GM12878 (cell line): ENCODE measurements at regions not wholly inside any gene's neighbourhood (a gene's known extent, or its start where the extent isn't known, plus 50 kb on each side); places are given as distances from the start of the nearest gene placed in this dataset.

Experiments used
- ATAC-seq: fragments of 200-7000 bp; cut with Tn5 transposase; 3 replicates; pipeline ENCODE4 v1.9.1; 2020; ENCODE audit warnings: mild to moderate bottlenecking, moderate library complexity
- BruUV-seq: library from RNA; stranded (reverse); fragments of 400-500 nt; replicated peaks from 2 replicates; lab custom pipeline; 2021; lab: Mats Ljungman, UMichigan
- CTCF ChIA-PET: fragments of 300-600 bp; sonication (Branson Sonifier 250); formaldehyde crosslinking; extraction: SDS; loops from one replicate; lab custom pipeline; 2021; ENCODE audit warnings: inconsistent platforms; lab: Yijun Ruan, JAX
- POLR2A ChIA-PET: fragments of 350-600 bp; formaldehyde crosslinking; extraction: SDS; loops from one replicate; lab custom pipeline; 2021; ENCODE audit warnings: inconsistent platforms; lab: Charles Lee
- RAD21 ChIA-PET: fragments of 300-600 bp; sonication (Branson Sonifier 250); formaldehyde crosslinking; loops from one replicate; lab custom pipeline; 2023; ENCODE audit warnings: antibody characterized with exemption; ENCODE audit not compliant: unreplicated experiment; lab: Charles Lee
- SMC1A ChIA-PET: fragments of 300-600 bp; sonication (Branson Sonifier 250); formaldehyde crosslinking; loops from one replicate; lab custom pipeline; 2023; ENCODE audit not compliant: unreplicated experiment, uncharacterized antibody; lab: Charles Lee
- DNase-seq: peaks from one replicate; pipeline ENCODE4 v3.0.0-alpha.2; 2011; ENCODE audit warnings: low read depth, low spot score
- FAIRE-seq: peaks from 3 replicates; lab custom pipeline; 2011; peaks lifted over from hg19 to GRCh38; lab: Jason Lieb, UNC
- H2AFZ ChIP-seq: 2 replicates; pipeline ENCODE4 v1.6.0; 2011; ENCODE audit warnings: low read depth, low read length, control low read depth; ENCODE audit not compliant: control insufficient read depth
- H3K27ac ChIP-seq: 2 replicates; pipeline ENCODE4 v1.5.1; 2011; ENCODE audit warnings: control low read depth; ENCODE audit not compliant: control insufficient read depth, insufficient read depth
- H3K27me3 ChIP-seq, 2 experiments: replicated peaks in 1 of 2; 2 replicates each; pipeline versions ENCODE4 v1.6.0 to v1.6.1; 2011; ENCODE audit warnings: low read length in 1 of 2; ENCODE audit not compliant: control insufficient read depth in 2 of 2, insufficient read depth in 2 of 2
- H3K36me3 ChIP-seq, 2 experiments: 2 replicates each; pipeline ENCODE4 v1.5.1; 2011; ENCODE audit warnings: low read length in 1 of 2; ENCODE audit not compliant: control insufficient read depth in 2 of 2, insufficient read depth in 2 of 2
- H3K4me1 ChIP-seq: 2 replicates; pipeline ENCODE4 v1.6.1; 2011; ENCODE audit warnings: mild to moderate bottlenecking, low read length, moderate library complexity, mixed read lengths; ENCODE audit not compliant: control insufficient read depth, insufficient read depth
- H3K4me2 ChIP-seq: 2 replicates; pipeline ENCODE4 v1.6.0; 2011; ENCODE audit warnings: control low read depth; ENCODE audit not compliant: control insufficient read depth, insufficient read depth
- H3K4me3 ChIP-seq: fragments of 200-600 bp; sonication (generic); 2 replicates; pipeline ENCODE4 v1.5.1; 2016
- H3K79me2 ChIP-seq: 2 replicates; pipeline ENCODE4 v1.6.0; 2011; ENCODE audit warnings: low read length; ENCODE audit not compliant: control insufficient read depth, insufficient read depth
- H3K9ac ChIP-seq: 2 replicates; pipeline ENCODE4 v1.8.0; 2011; ENCODE audit warnings: low read length, control low read depth, mixed read lengths; ENCODE audit not compliant: control insufficient read depth, insufficient read depth
- H3K9me3 ChIP-seq: replicated peaks from 3 replicates; pipeline ENCODE4 v1.5.1; 2011; ENCODE audit warnings: mild to moderate bottlenecking, low read length; ENCODE audit not compliant: control insufficient read depth, insufficient read depth
- H4K20me1 ChIP-seq: 2 replicates; pipeline ENCODE4 v1.6.0; 2011; ENCODE audit not compliant: control insufficient read depth, insufficient read depth
- CHD2 ChIP-seq: IDR thresholded peaks from 2 replicates; pipeline ENCODE4 v1.6.1; 2011; ENCODE audit warnings: low read depth, low read length, improper control_type of control experiment, borderline replicate concordance
- CUX1 ChIP-seq: IDR thresholded peaks from 2 replicates; pipeline ENCODE4 v1.6.1; 2012; ENCODE audit warnings: improper control_type of control experiment, low read depth, low read length; ENCODE audit not compliant: insufficient replicate concordance
- GABPA ChIP-seq: IDR thresholded peaks from 2 replicates; pipeline ENCODE4 v1.6.1; 2014; ENCODE audit warnings: antibody characterized with exemption, low read depth, mild to moderate bottlenecking, inconsistent platforms
- HCFC1 ChIP-seq: fragments of 150-350 bp; IDR thresholded peaks from 2 replicates; pipeline ENCODE4 v1.6.1; 2014; ENCODE audit warnings: low read length
- IRF4 ChIP-seq: IDR thresholded peaks from 2 replicates; pipeline ENCODE4 v1.6.1; 2011; ENCODE audit warnings: low read depth, low read length
- JUNB ChIP-seq: IDR thresholded peaks from 2 replicates; pipeline ENCODE4 v1.6.1; 2016; ENCODE audit warnings: antibody characterized with exemption, mild to moderate bottlenecking
- LARP7 ChIP-seq: fragments of 450-650 bp; IDR thresholded peaks from 2 replicates; pipeline ENCODE4 v1.6.1; 2017; ENCODE audit warnings: mild to moderate bottlenecking
- RAD51 ChIP-seq: fragments of 450-650 bp; IDR thresholded peaks from 2 replicates; pipeline ENCODE4 v1.6.1; 2016; ENCODE audit warnings: moderate library complexity, mild to moderate bottlenecking, inconsistent platforms
- STAT3 ChIP-seq: IDR thresholded peaks from 2 replicates; pipeline ENCODE4 v1.6.1; 2011; ENCODE audit warnings: low read depth, low read length, improper control_type of control experiment
- TAF1 ChIP-seq: IDR thresholded peaks from 2 replicates; pipeline ENCODE4 v1.6.1; 2011; ENCODE audit warnings: mild to moderate bottlenecking, low read depth, low read length, borderline replicate concordance
- WGBS: methylation state at CpG from one replicate; pipeline ENCODE4 v1.1.6; 2016; ENCODE audit warnings: low lambda C conversion rate; ENCODE audit not compliant: insufficient replicate concordance, insufficient coverage; ENCODE audit errors: missing lambda C conversion rate; 5-methylcytosine and 5-hydroxymethylcytosine counted together
- in situ Hi-C: fragments of 300-500 bp; cut with MboI; formaldehyde crosslinking; loops from 9 replicates; pipeline ENCODE4 v1.14.3; 2018; ENCODE audit warnings: mixed read lengths
- intact Hi-C: fragments of 100-400 bp; cut with micrococcal nuclease; formaldehyde crosslinking; loops from one replicate; pipeline ENCODE4 v1.14.2; 2022; ENCODE audit not compliant: unreplicated experiment
- TF ChIP-seq, protein P1 (sequence below): fragments of 450-650 bp; IDR thresholded peaks from 2 replicates; pipeline ENCODE4 v1.6.1; 2017; ENCODE audit warnings: antibody characterized with exemption, mild to moderate bottlenecking, moderate library complexity
- TF ChIP-seq, protein P2 (sequence below): IDR thresholded peaks from 2 replicates; pipeline ENCODE4 v1.6.1; 2012; ENCODE audit warnings: low read depth, low read length, improper control_type of control experiment

DNA sequence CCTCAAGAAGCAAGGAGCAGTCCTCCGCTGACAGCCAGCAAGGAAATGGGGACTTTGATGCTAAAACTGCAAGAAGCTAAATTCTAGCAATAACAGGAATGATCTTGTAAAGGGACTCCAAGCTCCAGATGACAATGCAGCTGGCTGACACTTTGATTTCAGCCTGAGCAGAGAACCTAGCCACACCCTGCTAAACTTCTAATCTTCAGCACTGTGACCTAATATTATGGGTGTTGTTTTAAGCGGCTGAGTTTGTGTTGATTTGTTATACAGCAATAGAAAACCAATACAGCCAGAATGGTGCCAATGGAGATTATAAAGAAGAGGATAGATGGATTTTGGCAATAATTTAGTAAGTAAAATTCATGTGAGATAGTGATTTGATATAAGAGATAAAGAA is 196.7 kb upstream of the SPHKAP start:
- Histone ChIP-seq H3K27ac (no peak overlapping the region), H3K4me1 (no peaks in the 10 kb centered on the region), H2AFZ (no peak overlapping the region), H4K20me1 (no peaks in the 10 kb centered on the region), H3K79me2 (no peaks in the 10 kb centered on the region), H3K4me2 (no peak overlapping the region), H3K9ac (no peak overlapping the region), H3K27me3 (no peaks in the 10 kb centered on the region), H3K4me3 (no peak overlapping the region), H3K9me3 (no peaks in the 10 kb centered on the region), H3K36me3 (no peaks in the 10 kb centered on the region)
- ChIA-PET RAD21 (no interaction called here), POLR2A (no interaction called here), CTCF (no interaction called here), SMC1A (interaction anchor here (1.6 kb wide), 1 partner anchor 31 kb away, joined by 3 read pairs; no protein-coding TSS in a partner anchor)
- BruUV-seq: no TSS peak
- FAIRE-seq: no peak
- 46% methylated on average over 2 of the region's 2 CpGs for WGBS
- intact Hi-C loops: no loop called here
- in situ Hi-C loops: no loop called here
- no peak for ATAC-seq
- no peak for DNase-seq
- no peak for TF ChIP-seq HCFC1
- TF ChIP-seq GABPA: no peak
- no peak for TF ChIP-seq STAT3
- TF ChIP-seq, protein P1, sequence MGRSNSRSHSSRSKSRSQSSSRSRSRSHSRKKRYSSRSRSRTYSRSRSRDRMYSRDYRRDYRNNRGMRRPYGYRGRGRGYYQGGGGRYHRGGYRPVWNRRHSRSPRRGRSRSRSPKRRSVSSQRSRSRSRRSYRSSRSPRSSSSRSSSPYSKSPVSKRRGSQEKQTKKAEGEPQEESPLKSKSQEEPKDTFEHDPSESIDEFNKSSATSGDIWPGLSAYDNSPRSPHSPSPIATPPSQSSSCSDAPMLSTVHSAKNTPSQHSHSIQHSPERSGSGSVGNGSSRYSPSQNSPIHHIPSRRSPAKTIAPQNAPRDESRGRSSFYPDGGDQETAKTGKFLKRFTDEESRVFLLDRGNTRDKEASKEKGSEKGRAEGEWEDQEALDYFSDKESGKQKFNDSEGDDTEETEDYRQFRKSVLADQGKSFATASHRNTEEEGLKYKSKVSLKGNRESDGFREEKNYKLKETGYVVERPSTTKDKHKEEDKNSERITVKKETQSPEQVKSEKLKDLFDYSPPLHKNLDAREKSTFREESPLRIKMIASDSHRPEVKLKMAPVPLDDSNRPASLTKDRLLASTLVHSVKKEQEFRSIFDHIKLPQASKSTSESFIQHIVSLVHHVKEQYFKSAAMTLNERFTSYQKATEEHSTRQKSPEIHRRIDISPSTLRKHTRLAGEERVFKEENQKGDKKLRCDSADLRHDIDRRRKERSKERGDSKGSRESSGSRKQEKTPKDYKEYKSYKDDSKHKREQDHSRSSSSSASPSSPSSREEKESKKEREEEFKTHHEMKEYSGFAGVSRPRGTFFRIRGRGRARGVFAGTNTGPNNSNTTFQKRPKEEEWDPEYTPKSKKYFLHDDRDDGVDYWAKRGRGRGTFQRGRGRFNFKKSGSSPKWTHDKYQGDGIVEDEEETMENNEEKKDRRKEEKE: no peak
- TF ChIP-seq JUNB: no peak
- TF ChIP-seq LARP7: no peak
- TF ChIP-seq CUX1: no peak
- TF ChIP-seq, protein P2, sequence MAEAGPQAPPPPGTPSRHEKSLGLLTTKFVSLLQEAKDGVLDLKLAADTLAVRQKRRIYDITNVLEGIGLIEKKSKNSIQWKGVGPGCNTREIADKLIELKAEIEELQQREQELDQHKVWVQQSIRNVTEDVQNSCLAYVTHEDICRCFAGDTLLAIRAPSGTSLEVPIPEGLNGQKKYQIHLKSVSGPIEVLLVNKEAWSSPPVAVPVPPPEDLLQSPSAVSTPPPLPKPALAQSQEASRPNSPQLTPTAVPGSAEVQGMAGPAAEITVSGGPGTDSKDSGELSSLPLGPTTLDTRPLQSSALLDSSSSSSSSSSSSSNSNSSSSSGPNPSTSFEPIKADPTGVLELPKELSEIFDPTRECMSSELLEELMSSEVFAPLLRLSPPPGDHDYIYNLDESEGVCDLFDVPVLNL: no peak
- no peak for TF ChIP-seq IRF4
- TF ChIP-seq CHD2: no peak
- no peak for TF ChIP-seq TAF1
- no peak for TF ChIP-seq RAD51
